ENCODE measurements at regions not wholly inside any gene's neighbourhood (a gene's known extent, or its start where the extent isn't known, plus 50 kb on each side); places are given as distances from the start of the nearest gene placed in this dataset.

GRCh38 chr1:117753232-117753631 lies 147.4 kb downstream of the TENT5C start:
- in situ Hi-C loops (cut with MboI; ENCODE audit: low pct_unique_long_range_greater_than_20kb, low sequenced_read_pairs, unreplicated experiment): no loop called here

GRCh38 chr1:117753652-117754051 lies 147.8 kb downstream of the TENT5C start:
- DNase-seq (ENCODE audit: low spot score): no peak
- TF ChIP-seq CTCF (IDR thresholded peaks at IDR 0.05; ENCODE audit: extremely low read depth, insufficient read depth, missing control alignments): no peak
- in situ Hi-C loops (cut with MboI; ENCODE audit: low pct_unique_long_range_greater_than_20kb, low sequenced_read_pairs, unreplicated experiment): no loop called here

More at GRCh38 chr1:117753232-117753631, 147.4 kb downstream of the TENT5C start:
- no peak for DNase-seq (ENCODE audit: low spot score)
- TF ChIP-seq CTCF (IDR thresholded peaks at IDR 0.05; ENCODE audit: extremely low read depth, insufficient read depth, missing control alignments): no peak

GRCh38 chr1:117754061-117754969 lies 148.5 kb downstream of the TENT5C start:
- in situ Hi-C loops (cut with MboI; ENCODE audit: low pct_unique_long_range_greater_than_20kb, low sequenced_read_pairs, unreplicated experiment): no loop called here
- peak; percentile 52 for DNase-seq (ENCODE audit: low spot score)
- TF ChIP-seq CTCF (IDR thresholded peaks at IDR 0.05; ENCODE audit: extremely low read depth, insufficient read depth, missing control alignments): peak; percentile 83

- TF ChIP-seq CTCF (IDR thresholded peaks at IDR 0.05; ENCODE audit: extremely low read depth, insufficient read depth, missing control alignments): no peak
- no peak for DNase-seq (ENCODE audit: low spot score)
- in situ Hi-C loops (cut with MboI; ENCODE audit: low pct_unique_long_range_greater_than_20kb, low sequenced_read_pairs, unreplicated experiment): no loop called here
Observed at GRCh38 chr1:117757668-117758067, 151.8 kb downstream of the TENT5C start.

- in situ Hi-C loops (cut with MboI; ENCODE audit: low pct_unique_long_range_greater_than_20kb, low sequenced_read_pairs, unreplicated experiment): no loop called here
- peak; percentile 79 for TF ChIP-seq CTCF (IDR thresholded peaks at IDR 0.05; ENCODE audit: extremely low read depth, insufficient read depth, missing control alignments)
- peak; percentile 64 for DNase-seq (ENCODE audit: low spot score)
Observed at GRCh38 chr1:117758444-117759316, 152.8 kb downstream of the TENT5C start.

GRCh38 chr1:117759535-117759934 lies 153.7 kb downstream of the TENT5C start:
- in situ Hi-C loops (cut with MboI; ENCODE audit: low pct_unique_long_range_greater_than_20kb, low sequenced_read_pairs, unreplicated experiment): no loop called here
- TF ChIP-seq CTCF (IDR thresholded peaks at IDR 0.05; ENCODE audit: extremely low read depth, insufficient read depth, missing control alignments): no peak
- DNase-seq (ENCODE audit: low spot score): no peak
